GM21576 (cell line): ENCODE measurements at regions not wholly inside any gene's neighbourhood (a gene's known extent, or its start where the extent isn't known, plus 50 kb on each side); places are given as distances from the start of the nearest gene placed in this dataset.
"Not testable (repeated sequence)": the region's sequence is repeated elsewhere in the genome, so short reads cannot be mapped to it uniquely, and the experiment has no call there.

Experiments
- ATAC-seq: cut with Tn5 transposase; IDR thresholded peaks from one replicate; pipeline ENCODE4 v1.9.1; 2021; ENCODE audit warnings: mild to moderate bottlenecking, moderate library complexity; ENCODE audit not compliant: unreplicated experiment

GRCh38 chr2:87657915-87658314 lies 90.0 kb upstream of the PLGLB2 start:
- ATAC-seq, result not testable (repeated sequence)

- not testable (repeated sequence) for ATAC-seq
These were observed 89.5 kb upstream of the PLGLB2 start for GRCh38 chr2:87658357-87658756.

GRCh38 chr2:87658976-87659375 lies 88.9 kb upstream of the PLGLB2 start:
- ATAC-seq, result not testable (repeated sequence)

GRCh38 chr2:87660164-87660563 lies 87.7 kb upstream of the PLGLB2 start:
- not testable (repeated sequence) for ATAC-seq

- ATAC-seq, result not testable (repeated sequence)
These were observed 85.3 kb upstream of the PLGLB2 start for GRCh38 chr2:87662316-87663290.

- not testable (repeated sequence) for ATAC-seq
These were observed 84.5 kb upstream of the PLGLB2 start for GRCh38 chr2:87663347-87663746.

- not testable (repeated sequence) for ATAC-seq
These were observed 80.9 kb upstream of the PLGLB2 start for GRCh38 chr2:87667027-87667426.

- not testable (repeated sequence) for ATAC-seq
These were observed 79.5 kb upstream of the PLGLB2 start for GRCh38 chr2:87668361-87668760.

DNA sequence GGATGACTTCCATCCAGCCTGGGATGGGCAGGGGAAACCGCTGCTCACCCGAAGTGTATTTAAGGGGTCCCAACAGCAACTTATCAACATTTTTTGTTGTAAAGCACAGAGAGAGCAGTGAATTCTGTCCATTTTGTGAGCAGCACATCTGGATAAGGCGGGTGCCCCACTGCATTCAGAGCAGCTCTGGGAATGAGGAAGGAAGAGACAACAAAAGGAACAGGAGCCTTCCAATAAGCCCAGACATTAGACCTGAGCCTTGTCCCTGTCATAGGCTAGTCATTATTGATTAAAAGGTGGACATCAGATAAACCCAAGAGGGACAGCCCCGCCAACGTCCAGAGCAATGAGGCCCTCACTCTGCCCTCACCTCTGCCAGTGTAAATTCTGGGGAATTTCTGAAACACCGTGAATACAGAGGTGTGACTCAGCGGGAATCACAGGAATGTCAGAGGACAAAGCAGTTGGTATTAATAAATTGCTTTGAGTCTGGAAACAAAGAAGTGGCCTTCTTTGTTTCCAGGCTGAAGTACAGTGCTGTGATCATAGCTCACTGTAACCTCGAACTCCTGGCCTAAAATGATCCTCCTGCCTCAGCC lies 78.2 kb upstream of the PLGLB2 start:
- ATAC-seq, result not testable (repeated sequence)

DNA sequence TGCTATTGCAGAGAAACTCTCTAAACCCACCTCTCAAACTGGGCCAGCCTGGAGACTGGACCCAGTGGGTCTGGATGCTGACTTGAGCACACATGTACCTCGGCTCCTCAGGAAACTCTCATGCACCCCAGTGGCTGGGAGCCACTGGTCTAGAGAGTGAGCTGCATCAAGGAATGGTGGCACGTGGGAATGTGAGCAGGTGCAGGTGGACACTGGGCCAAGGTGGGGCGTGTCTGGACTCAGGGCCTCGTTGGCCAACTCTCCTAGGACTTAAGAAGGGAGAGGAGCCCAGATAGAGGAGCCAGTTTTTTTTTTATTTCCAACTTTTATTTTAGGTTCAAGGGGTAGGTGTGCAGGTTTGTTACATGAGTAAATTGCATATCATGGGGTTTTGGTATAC lies 75.5 kb upstream of the PLGLB2 start:
- ATAC-seq, result not testable (repeated sequence)

DNA sequence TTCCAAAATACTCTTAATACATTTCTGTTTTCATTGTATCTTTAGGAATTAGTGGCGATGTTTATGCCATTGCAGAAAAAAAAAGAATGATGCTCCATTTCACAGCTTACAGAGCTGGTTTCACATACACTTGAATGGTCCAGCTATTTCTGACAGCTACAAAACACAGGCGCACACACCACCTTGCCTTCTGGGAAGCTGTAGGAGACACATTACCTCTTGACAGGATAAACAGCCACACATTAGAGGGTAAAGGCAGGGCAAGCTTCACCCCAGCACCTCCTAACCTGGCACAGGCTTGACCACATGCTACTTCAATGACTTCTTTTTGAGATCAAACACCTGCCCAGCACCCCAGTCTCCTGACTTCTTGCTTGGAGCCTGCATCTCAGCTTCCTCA lies 73.2 kb upstream of the PLGLB2 start:
- not testable (repeated sequence) for ATAC-seq

DNA sequence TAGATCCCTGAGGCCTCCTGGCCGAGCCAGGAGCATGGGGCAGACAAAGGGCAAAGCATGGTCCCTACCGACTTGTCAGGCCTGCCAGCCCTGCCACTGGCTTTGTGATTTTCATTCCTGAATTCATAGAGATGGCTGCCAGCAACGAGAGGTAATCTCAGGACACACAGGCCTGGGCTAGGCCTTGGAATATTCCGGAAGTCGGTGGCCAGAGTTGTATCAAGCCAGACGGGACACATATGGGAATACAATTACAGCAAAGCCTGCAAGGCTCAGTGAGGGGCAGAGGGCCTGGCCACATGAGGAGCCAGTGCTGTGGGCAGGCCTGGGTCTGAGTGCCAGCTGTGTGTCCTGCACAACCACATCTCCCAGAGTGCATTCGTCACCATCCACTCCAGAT lies 72.4 kb upstream of the PLGLB2 start:
- ATAC-seq, result not testable (repeated sequence)

DNA sequence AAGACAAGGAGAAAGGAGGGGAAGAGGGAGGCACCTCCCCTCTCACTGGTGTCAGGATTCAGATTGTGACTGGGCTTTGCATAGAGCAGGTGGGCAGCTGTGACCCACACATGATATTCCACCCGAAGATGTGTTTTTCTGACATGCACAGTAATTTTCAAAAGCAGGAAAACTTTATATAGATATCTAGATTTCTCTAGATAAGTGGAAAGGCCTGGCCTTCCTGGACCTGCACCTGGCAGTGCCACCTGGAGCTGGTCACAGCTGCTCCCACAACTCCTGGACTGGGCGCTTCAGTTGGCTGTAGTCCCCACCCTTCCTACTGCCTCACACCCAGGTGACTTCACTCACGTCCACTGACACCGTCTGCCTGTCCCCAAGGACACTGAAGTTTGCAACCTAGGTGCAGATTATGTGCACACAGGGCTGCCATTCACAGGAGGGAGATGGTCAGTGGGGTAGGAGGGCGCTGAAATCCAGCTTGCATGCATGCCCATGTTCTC lies 70.4 kb upstream of the PLGLB2 start:
- not testable (repeated sequence) for ATAC-seq

GRCh38 chr2:87678742-87679173 lies 69.1 kb upstream of the PLGLB2 start:
- not testable (repeated sequence) for ATAC-seq

GRCh38 chr2:87679950-87680349 lies 67.9 kb upstream of the PLGLB2 start:
- ATAC-seq, result not testable (repeated sequence)

GRCh38 chr2:87680691-87681090 lies 67.2 kb upstream of the PLGLB2 start:
- ATAC-seq, result not testable (repeated sequence)

DNA sequence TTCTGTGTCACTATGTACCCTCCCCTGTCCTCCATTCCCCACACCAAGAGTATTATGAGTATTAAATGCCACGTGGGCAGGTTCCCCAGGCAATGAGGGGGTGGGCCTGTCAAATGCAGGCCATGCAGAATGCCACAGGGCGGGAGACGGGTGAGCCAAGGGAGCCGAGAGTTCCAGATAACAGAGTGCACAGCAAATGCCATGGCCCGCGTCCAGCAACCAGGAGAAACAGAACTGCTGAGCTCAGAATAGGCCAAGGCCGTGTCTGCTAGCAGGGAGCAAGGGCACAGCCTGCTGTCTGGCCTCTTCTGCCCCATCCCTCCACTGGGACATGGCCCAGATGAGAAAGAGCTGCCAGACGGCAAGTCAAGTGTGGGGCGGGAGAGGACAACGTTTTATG lies 64.4 kb upstream of the PLGLB2 start:
- ATAC-seq, result not testable (repeated sequence)

- ATAC-seq, result not testable (repeated sequence)
These were observed 63.9 kb upstream of the PLGLB2 start for GRCh38 chr2:87683961-87684360.

DNA sequence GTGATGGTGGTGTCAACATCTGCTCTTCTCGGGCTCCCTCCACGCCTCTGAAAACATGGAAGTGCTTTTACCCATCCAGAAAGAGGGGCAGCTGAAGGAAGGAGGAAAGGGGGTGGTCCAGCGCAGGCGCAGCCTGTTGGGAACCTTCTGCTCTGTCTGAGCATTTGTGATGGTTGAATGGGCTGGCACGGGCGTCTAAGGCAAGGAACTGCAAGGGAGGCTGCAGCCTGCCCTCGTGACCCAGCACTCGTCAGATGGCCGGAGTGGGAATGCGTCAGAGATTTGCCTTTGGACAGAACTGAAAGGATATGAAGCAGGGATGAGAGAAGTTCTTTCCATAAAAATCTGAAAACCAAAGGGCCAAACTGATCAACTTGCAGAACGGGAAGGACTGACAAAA lies 62.3 kb upstream of the PLGLB2 start:
- not testable (repeated sequence) for ATAC-seq

GRCh38 chr2:87686873-87687549 lies 60.9 kb upstream of the PLGLB2 start:
- ATAC-seq, result not testable (repeated sequence)
